ENCODE measurements at regions not wholly inside any gene's neighbourhood (a gene's known extent, or its start where the extent isn't known, plus 50 kb on each side); places are given as distances from the start of the nearest gene placed in this dataset.

DNA sequence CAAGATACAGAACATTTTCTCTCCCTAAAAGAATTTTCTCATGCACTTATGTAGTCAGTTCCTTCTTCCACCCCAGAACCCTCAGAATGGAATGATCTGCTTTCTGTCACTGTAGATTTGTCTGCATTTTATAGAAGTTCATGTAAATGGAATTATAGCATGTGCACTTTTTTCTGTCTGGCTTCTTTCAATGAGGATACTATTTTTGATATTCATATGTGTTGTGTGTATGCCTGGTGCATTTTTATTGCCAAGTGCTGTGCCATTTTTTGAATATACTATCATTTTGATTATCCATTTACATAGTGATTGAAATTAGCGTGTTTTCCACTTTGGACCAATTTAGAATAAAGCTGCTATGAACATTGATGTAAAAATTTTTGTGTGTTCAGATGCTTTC lies 156.6 kb upstream of the ALCAM start:
- H3K4me3 ChIP-seq (ENCODE audit: low read depth, low read length) = no peak overlapping the region
- no peak for TF ChIP-seq CTCF (IDR thresholded peaks at IDR 0.05; ENCODE audit: insufficient read depth, low read length)
- no peak for DNase-seq (ENCODE audit: low read depth)

GRCh38 chr3:105214590-105214989 lies 152.1 kb upstream of the ALCAM start:
- no peak for DNase-seq (ENCODE audit: low read depth)
- no peak for TF ChIP-seq CTCF (IDR thresholded peaks at IDR 0.05; ENCODE audit: insufficient read depth, low read length)
- no peak overlapping the region for H3K4me3 ChIP-seq (ENCODE audit: low read depth, low read length)

DNA sequence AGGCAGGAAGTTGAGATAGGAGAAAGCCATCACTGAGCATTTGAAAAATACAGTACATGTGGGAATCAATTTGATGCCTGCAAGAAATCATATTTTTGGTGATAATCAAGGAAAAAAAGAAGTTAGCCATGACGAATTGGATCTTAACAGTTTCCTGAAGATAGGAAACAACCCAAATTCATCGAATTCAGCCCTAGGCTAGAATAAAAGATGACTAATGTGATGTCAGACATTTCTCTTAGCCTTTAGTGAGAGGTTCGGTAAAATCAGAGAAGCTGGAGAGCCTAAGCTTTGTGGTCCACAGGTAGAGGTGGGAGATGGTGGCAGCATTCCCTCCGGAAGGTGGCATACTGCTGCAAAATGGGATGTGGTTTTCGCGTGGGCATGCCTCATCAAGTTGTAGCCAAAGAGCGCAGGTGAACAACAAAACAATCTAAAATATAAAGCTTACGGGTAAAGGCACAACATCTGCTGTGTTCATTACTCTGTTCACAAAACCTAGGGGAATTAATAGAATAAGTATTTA lies 144.1 kb upstream of the ALCAM start:
- TF ChIP-seq CTCF (IDR thresholded peaks at IDR 0.05; ENCODE audit: insufficient read depth, low read length) = no peak
- DNase-seq (ENCODE audit: low read depth) = no peak
- no peak overlapping the region for H3K4me3 ChIP-seq (ENCODE audit: low read depth, low read length)

DNA sequence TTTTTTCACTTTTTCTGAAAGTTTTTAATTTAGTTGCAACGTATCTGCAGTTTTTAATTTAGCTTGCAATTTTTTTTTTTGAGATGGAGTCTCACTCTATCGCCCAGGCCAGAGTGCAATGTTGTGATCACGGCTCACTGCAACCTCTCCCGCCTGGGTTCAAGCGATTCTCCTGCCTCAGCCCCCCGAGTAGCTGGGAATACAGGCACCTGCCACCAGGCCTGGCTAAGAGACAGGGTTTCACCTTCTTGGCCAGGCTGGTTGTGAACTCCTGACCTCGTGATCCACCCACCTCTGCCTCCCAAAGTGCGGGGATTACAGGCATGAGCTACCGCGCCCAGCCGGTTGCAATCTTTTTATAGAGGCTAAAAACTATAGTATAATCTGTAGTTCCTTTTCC lies 142.9 kb upstream of the ALCAM start:
- no peak for TF ChIP-seq CTCF (IDR thresholded peaks at IDR 0.05; ENCODE audit: insufficient read depth, low read length)
- no peak overlapping the region for H3K4me3 ChIP-seq (ENCODE audit: low read depth, low read length)
- DNase-seq (ENCODE audit: low read depth) = no peak

GRCh38 chr3:105228696-105229095 lies 138.0 kb upstream of the ALCAM start:
- no peak for TF ChIP-seq CTCF (IDR thresholded peaks at IDR 0.05; ENCODE audit: insufficient read depth, low read length)
- no peak for DNase-seq (ENCODE audit: low read depth)
- no peak overlapping the region for H3K4me3 ChIP-seq (ENCODE audit: low read depth, low read length)

DNA sequence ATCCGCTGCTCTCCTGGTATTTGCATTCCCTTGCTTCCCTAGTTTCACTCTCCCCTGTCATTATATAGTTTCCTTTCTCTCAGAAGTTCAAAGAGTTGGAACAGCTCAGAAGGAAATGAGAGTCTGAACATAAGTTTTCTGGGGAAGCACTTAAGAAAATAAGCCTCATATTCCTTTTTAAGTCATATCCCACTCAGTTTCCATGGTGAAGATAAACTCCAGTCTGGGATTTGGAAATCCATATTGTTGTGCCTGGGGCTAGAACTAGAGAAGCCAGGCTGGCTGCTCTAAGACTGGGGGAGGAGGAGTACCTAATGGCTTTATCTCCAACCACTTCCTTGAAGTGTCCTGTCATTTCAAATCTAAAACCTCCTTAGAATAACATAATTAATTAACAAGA lies 134.2 kb upstream of the ALCAM start:
- TF ChIP-seq CTCF (IDR thresholded peaks at IDR 0.05; ENCODE audit: insufficient read depth, low read length) = no peak
- H3K4me3 ChIP-seq (ENCODE audit: low read depth, low read length) = no peak overlapping the region
- peak; percentile 5 for DNase-seq (ENCODE audit: low read depth)

GRCh38 chr3:105233010-105233409 lies 133.7 kb upstream of the ALCAM start:
- no peak for TF ChIP-seq CTCF (IDR thresholded peaks at IDR 0.05; ENCODE audit: insufficient read depth, low read length)
- peak; percentile 19 for DNase-seq (ENCODE audit: low read depth)
- no peak overlapping the region for H3K4me3 ChIP-seq (ENCODE audit: low read depth, low read length)

Measured in fibroblast of the aortic adventitia (primary cell).